Body of pancreas (tissue), 4 donors: ENCODE measurements at regions not wholly inside any gene's neighbourhood (a gene's known extent, or its start where the extent isn't known, plus 50 kb on each side); places are given as distances from the start of the nearest gene placed in this dataset.

Source experiments
- ATAC-seq: fragments of 150-250 bp; one replicate; pipeline ENCODE4 v1.9.1; 2016
- DNase-seq, 4 donors: peaks; one replicate each; pipeline ENCODE4 v3.0.0-alpha.2; 2019
- H3K27ac ChIP-seq, 4 donors: fragments of 200-600 bp; sonication (generic); 1 replicate in 3 of 4; 2 replicates in 1 of 4; pipeline versions ENCODE4 v1.5.1 to v1.6.1; 2016 to 2019; ENCODE audit warnings: mild to moderate bottlenecking in 1 of 4, mixed read lengths in 1 of 4, moderate library complexity in 1 of 4
- H3K27me3 ChIP-seq, 2 donors: fragments of 200-600 bp; sonication (generic); one replicate each; pipeline ENCODE4 v1.6.0; 2016; ENCODE audit warnings: mild to moderate bottlenecking in 1 of 2
- H3K36me3 ChIP-seq, 2 donors: fragments of 200-600 bp; sonication (generic); replicated peaks in 1 of 2; 2 replicates each; pipeline ENCODE4 v1.5.1; 2016; ENCODE audit warnings: low read depth in 2 of 2; ENCODE audit not compliant: insufficient read depth in 1 of 2
- H3K4me1 ChIP-seq: fragments of 200-600 bp; sonication (generic); one replicate; pipeline ENCODE4 v1.6.0; 2016
- H3K4me3 ChIP-seq, 2 donors: fragments of 200-600 bp; sonication (generic); 1 replicate in 1 of 2; 2 replicates in 1 of 2; pipeline ENCODE4 v1.5.1; 2016 to 2019
- H3K9me3 ChIP-seq, 3 donors: fragments of 200-600 bp; sonication (generic); 1 replicate in 2 of 3; 2 replicates in 1 of 3; pipeline ENCODE4 v1.5.1; 2016
- POLR2A ChIP-seq, 3 donors: fragments of 450-650 bp; IDR thresholded peaks; one replicate each; pipeline ENCODE4 v1.6.1; 2016; ENCODE audit warnings: antibody characterized with exemption in 3 of 3, mild to moderate bottlenecking in 2 of 3
- WGBS, 2 donors: methylation state at CpG; one replicate each; pipeline ENCODE4 v1.1.5; 2017; 5-methylcytosine and 5-hydroxymethylcytosine counted together
- intact Hi-C: fragments of 100-400 bp; cut with DNase I; formaldehyde crosslinking; loops from one replicate; pipeline ENCODE4 v1.15.1; 2023
- TF ChIP-seq, protein P1 (sequence below), 7 experiments: fragments of 450-650 bp in 4 of 7; fragments of 200-600 bp in 3 of 7; sonication (generic) in 3 of 7; IDR thresholded peaks; one replicate each; pipeline ENCODE4 v1.5.1; 2016 to 2019; ENCODE audit warnings: antibody characterized with exemption in 7 of 7

GRCh38 chr10:78745441-78745840 lies 323.3 kb upstream of the ZMIZ1 start:
- Histone ChIP-seq H3K4me3 (no peak overlapping the region), H3K27me3 (no peaks in the 10 kb centered on the region), H3K4me1 (peaks cover 62% of the 10 kb centered on the region), H3K9me3 (no peaks in the 10 kb centered on the region), H3K27ac (peak overlapping the region; percentile 59 to 91 (median 88)), H3K36me3 (no peaks in the 10 kb centered on the region)
- 13 to 16% methylated on average over 4 of the region's 4 CpGs for WGBS, 2 donors
- no peak for TF ChIP-seq POLR2A (IDR thresholded peaks at IDR 0.05)
- TF ChIP-seq, protein P1, sequence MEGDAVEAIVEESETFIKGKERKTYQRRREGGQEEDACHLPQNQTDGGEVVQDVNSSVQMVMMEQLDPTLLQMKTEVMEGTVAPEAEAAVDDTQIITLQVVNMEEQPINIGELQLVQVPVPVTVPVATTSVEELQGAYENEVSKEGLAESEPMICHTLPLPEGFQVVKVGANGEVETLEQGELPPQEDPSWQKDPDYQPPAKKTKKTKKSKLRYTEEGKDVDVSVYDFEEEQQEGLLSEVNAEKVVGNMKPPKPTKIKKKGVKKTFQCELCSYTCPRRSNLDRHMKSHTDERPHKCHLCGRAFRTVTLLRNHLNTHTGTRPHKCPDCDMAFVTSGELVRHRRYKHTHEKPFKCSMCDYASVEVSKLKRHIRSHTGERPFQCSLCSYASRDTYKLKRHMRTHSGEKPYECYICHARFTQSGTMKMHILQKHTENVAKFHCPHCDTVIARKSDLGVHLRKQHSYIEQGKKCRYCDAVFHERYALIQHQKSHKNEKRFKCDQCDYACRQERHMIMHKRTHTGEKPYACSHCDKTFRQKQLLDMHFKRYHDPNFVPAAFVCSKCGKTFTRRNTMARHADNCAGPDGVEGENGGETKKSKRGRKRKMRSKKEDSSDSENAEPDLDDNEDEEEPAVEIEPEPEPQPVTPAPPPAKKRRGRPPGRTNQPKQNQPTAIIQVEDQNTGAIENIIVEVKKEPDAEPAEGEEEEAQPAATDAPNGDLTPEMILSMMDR (IDR thresholded peaks at IDR 0.05), result peak in 2 of 7 experiments; percentile 7 to 15
- peak; percentile 69 to 79 (median 72) for DNase-seq
- ATAC-seq, result peak; percentile 58
- intact Hi-C loops, result no loop called here

DNA sequence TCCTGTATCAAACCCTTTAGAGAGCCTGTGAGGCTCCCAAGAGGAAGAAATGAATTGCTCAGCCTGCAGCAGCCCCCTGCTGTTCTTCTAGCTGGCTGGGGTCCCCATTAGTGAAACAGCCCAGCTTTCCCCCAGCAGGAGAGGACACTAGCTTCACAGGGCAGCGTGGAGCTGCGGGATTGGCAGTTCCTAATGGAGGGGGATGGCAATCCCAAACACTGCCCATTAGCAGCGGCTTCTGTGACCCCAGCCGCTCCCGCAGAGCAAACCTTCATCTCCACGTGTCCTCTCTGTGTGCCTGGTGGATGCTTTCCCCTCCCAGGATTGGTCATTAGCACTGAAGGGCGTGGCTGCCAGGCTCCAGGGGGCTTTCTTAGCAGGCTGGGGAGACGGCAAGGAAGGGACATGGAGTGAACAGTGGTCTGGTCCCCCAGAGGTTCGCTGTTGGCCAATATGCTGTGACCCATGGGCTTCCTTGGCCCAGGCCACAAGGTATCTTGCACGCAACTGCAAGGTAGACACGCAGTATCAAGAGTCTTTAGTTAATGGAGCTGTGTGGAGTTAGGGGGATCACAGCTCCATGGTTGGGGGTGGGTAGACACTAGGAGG lies 322.5 kb upstream of the ZMIZ1 start:
- Histone ChIP-seq H3K4me1 (peaks cover 56% of the 10 kb centered on the region), H3K36me3 (no peaks in the 10 kb centered on the region), H3K9me3 (no peaks in the 10 kb centered on the region), H3K27me3 (no peaks in the 10 kb centered on the region), H3K27ac (peak overlapping the region; percentile 59 to 91 (median 88)), H3K4me3 (no peak overlapping the region)
- TF ChIP-seq, protein P1 (IDR thresholded peaks at IDR 0.05), result no peak
- no peak for TF ChIP-seq POLR2A (IDR thresholded peaks at IDR 0.05)
- intact Hi-C loops, result no loop called here
- ATAC-seq (no peak), DNase-seq (no peak)
- 88 to 92% methylated on average over 10 to 11 of the region's 11 CpGs for WGBS, 2 donors

DNA sequence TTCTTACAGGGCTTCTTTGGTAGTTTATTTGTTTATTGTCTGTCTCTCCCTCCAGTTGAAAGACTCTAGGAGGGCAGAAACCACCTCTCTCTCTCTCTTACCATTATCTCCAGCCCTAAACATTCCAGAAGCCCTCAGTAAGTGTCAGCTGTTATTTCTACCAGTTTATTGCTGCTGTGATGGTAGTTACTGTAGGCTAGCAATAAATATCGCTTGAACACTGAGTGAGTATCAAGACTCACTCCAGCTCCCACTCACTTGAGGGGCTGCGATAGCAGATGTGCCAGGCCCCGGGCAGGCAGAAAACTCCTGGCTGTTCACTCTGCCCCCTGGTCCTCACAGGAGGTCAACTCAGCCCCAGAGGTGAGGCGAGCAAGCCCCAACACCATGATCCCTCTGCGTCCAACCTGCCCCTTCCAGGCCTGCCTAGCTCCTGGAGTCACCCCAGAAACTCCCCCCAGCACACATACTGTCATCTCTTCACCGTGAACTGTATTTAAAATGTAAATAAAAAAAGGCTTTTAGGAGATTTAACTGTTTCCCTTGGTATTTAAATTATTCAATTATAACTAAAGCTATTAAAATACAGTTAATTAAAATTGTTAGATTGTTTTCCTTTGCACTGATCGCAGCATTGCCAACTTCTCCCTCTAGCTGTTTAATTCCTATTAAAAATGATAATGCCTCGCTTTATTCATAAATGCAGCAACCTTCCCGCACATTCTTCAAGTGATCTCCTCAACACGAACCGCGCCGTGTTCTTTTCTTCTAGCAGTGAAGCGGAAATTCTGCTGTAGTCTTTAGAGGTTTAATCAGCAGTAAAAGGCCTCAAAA lies 321.1 kb upstream of the ZMIZ1 start:
- intact Hi-C loops, result no loop called here
- Histone ChIP-seq H3K4me1 (peaks cover 43% of the 10 kb centered on the region), H3K4me3 (no peak overlapping the region), H3K9me3 (no peaks in the 10 kb centered on the region), H3K36me3 (no peaks in the 10 kb centered on the region), H3K27ac (no peak overlapping the region), H3K27me3 (no peaks in the 10 kb centered on the region)
- ATAC-seq, result no peak
- TF ChIP-seq POLR2A (IDR thresholded peaks at IDR 0.05), result no peak
- TF ChIP-seq, protein P1 (IDR thresholded peaks at IDR 0.05), result no peak
- DNase-seq, result no peak
- 94 to 96% methylated on average over 14 of the region's 14 CpGs for WGBS, 2 donors

- Histone ChIP-seq H3K27me3 (no peaks in the 10 kb centered on the region), H3K4me3 (no peak overlapping the region), H3K27ac (no peak overlapping the region), H3K4me1 (peaks cover 37% of the 10 kb centered on the region), H3K9me3 (no peaks in the 10 kb centered on the region), H3K36me3 (no peaks in the 10 kb centered on the region)
- TF ChIP-seq, protein P1 (IDR thresholded peaks at IDR 0.05), result no peak
- no peak for TF ChIP-seq POLR2A (IDR thresholded peaks at IDR 0.05)
- ATAC-seq (no peak), DNase-seq (no peak)
- 89 to 93% methylated on average over 4 of the region's 4 CpGs for WGBS, 2 donors
- intact Hi-C loops, result no loop called here
These were observed 320.6 kb upstream of the ZMIZ1 start for GRCh38 chr10:78748235-78748533.
